ENCODE measurements at regions not wholly inside any gene's neighbourhood (a gene's known extent, or its start where the extent isn't known, plus 50 kb on each side); places are given as distances from the start of the nearest gene placed in this dataset.

- ChIA-PET CTCF (no interaction called here), POLR2A (ENCODE audit: unreplicated experiment) (no interaction called here)
Measured at GRCh38 chr4:63619771-63620170, 789.5 kb downstream of the TECRL start.

More at GRCh38 chr4:63619771-63620170, 789.5 kb downstream of the TECRL start:
- Histone ChIP-seq H3K4me1 (ENCODE audit: control insufficient read depth, insufficient read depth, low read length) (no peaks in the 10 kb centered on the region), H2BK120ac (ENCODE audit: low read depth, low read length) (no peak overlapping the region), H3K56ac (ENCODE audit: extremely low read depth, insufficient read depth, low read length) (no peak overlapping the region), H2AK9ac (replicated peaks; ENCODE audit: low read depth, low read length, poor library complexity) (no peak overlapping the region), H2AK5ac (ENCODE audit: low read depth, low read length) (no peak overlapping the region), H3K18ac (ENCODE audit: low read depth, low read length) (no peak overlapping the region), H3K79me1 (ENCODE audit: low read depth in 1 of 2, low read length in 2 of 2) (no peaks in the 10 kb centered on the region), H3K14ac (replicated peaks; ENCODE audit: low read depth, low read length) (no peak overlapping the region), H4K91ac (ENCODE audit: insufficient read depth, low read depth, low read length) (no peak overlapping the region), H4K20me1 (ENCODE audit: insufficient read depth, low read length) (no peaks in the 10 kb centered on the region), H2BK20ac (ENCODE audit: low read depth, low read length) (no peak overlapping the region), H3K9me3 (ENCODE audit: control insufficient read depth, insufficient read depth, low read length) (0 out of 2 replicates have a peak, but pooled peaks cover 2% of the 10 kb centered on the region), H3K23ac (ENCODE audit: low read depth, low read length) (no peak overlapping the region), H4K8ac (ENCODE audit: low read depth in 2 of 2, low read length in 2 of 2) (no peak overlapping the region), H3K4ac (ENCODE audit: low read depth, low read length) (no peak overlapping the region), H3K4me2 (ENCODE audit: low read depth, low read length) (no peak overlapping the region), H4K5ac (ENCODE audit: low read depth, low read length) (no peak overlapping the region), H3K27ac (ENCODE audit: insufficient read depth, low read length) (no peak overlapping the region), H3K9me1 (ENCODE audit: insufficient read depth, low read length) (no peaks in the 10 kb centered on the region), H2BK15ac (ENCODE audit: low read depth, low read length) (no peak overlapping the region), H3K27me3 (ENCODE audit: control insufficient read depth, insufficient read depth, low read length) (no peaks in the 10 kb centered on the region), H3K4me3 (ENCODE audit: insufficient read depth, low read depth, low read length) (no peak overlapping the region), H2BK5ac (ENCODE audit: low read depth, low read length, poor library complexity, severe bottlenecking) (no peak overlapping the region), H2AFZ (replicated peaks; ENCODE audit: low read length, poor library complexity) (no peak overlapping the region), H3K36me3 (ENCODE audit: control insufficient read depth, insufficient read depth, low read length) (no peaks in the 10 kb centered on the region), H3K9ac (ENCODE audit: low read depth, low read length) (no peak overlapping the region)
- ATAC-seq (ENCODE audit: low read depth) (no peak), DNase-seq (no peak)
- in situ Hi-C loops (cut with MboI; ENCODE audit: low sequenced_read_pairs), result no loop called here
- dilution Hi-C loops (cut with HindIII; ENCODE audit: low sequenced_read_pairs, unreplicated experiment), result no loop called here
- WGBS, 2 experiments (ENCODE audit: extremely low coverage in 2 of 2, insufficient read length in 1 of 2), result no CpG with 5 or more reads among the region's 1 CpG
- no TSS peak for BruUV-seq (replicated peaks)
- no peak for TF ChIP-seq USF2 (IDR thresholded peaks at IDR 0.05; ENCODE audit: low read depth, low read length)
- intact Hi-C loops (cut with micrococcal nuclease), result no loop called here

Data from IMR-90 (cell line).